Choroid plexus epithelial cell (primary cell): ENCODE measurements at regions not wholly inside any gene's neighbourhood (a gene's known extent, or its start where the extent isn't known, plus 50 kb on each side); places are given as distances from the start of the nearest gene placed in this dataset.

Experiments used
- DNase-seq: peaks from one replicate; pipeline ENCODE4 v3.0.0-alpha.2; 2010; ENCODE audit warnings: low read depth
- H3K4me3 ChIP-seq: 2 replicates; pipeline ENCODE4 v1.5.1; 2011; ENCODE audit warnings: low read depth, mild to moderate bottlenecking, control low read depth, low read length, moderate library complexity
- CTCF ChIP-seq: conservative IDR thresholded peaks from 2 replicates; pipeline ENCODE4 v1.5.1; 2011; ENCODE audit warnings: low read depth, mild to moderate bottlenecking, control low read depth, inconsistent platforms, low read length, moderate library complexity

GRCh38 chr3:145134738-145135137 is 1026.2 kb downstream of the PLOD2 start:
- no peak for DNase-seq
- H3K4me3 ChIP-seq, result no peak overlapping the region
- TF ChIP-seq CTCF, result no peak

- H3K4me3 ChIP-seq, result no peak overlapping the region
- no peak for DNase-seq
- no peak for TF ChIP-seq CTCF
Measured at GRCh38 chr3:145144361-145144760, 1016.6 kb downstream of the PLOD2 start.

- DNase-seq, result peak; percentile 16
- H3K4me3 ChIP-seq, result no peak overlapping the region
- TF ChIP-seq CTCF, result no peak
Measured at GRCh38 chr3:145145461-145145860, 1015.5 kb downstream of the PLOD2 start.

GRCh38 chr3:145159640-145160039 is 1001.3 kb downstream of the PLOD2 start:
- no peak for DNase-seq
- H3K4me3 ChIP-seq, result no peak overlapping the region
- TF ChIP-seq CTCF, result no peak

GRCh38 chr3:145170121-145170520 is 990.9 kb downstream of the PLOD2 start:
- TF ChIP-seq CTCF, result no peak
- peak; percentile 9 for DNase-seq
- H3K4me3 ChIP-seq, result no peak overlapping the region

GRCh38 chr3:145175626-145176025 is 985.4 kb downstream of the PLOD2 start:
- TF ChIP-seq CTCF, result no peak
- DNase-seq, result no peak
- H3K4me3 ChIP-seq, result no peak overlapping the region

GRCh38 chr3:145176907-145177306 is 984.1 kb downstream of the PLOD2 start:
- DNase-seq, result no peak
- H3K4me3 ChIP-seq, result no peak overlapping the region
- TF ChIP-seq CTCF, result no peak
